H9 (cell line): ENCODE measurements at regions not wholly inside any gene's neighbourhood (a gene's known extent, or its start where the extent isn't known, plus 50 kb on each side); places are given as distances from the start of the nearest gene placed in this dataset.
"Not testable (repeated sequence)": the region's sequence is repeated elsewhere in the genome, so short reads cannot be mapped to it uniquely, and the experiment has no call there.

Experiments used
- DNase-seq: peaks from one replicate; pipeline ENCODE4 v3.0.0-alpha.2; 2017
- H2AFZ ChIP-seq: one replicate; pipeline ENCODE4 v1.6.1; 2013; ENCODE audit warnings: mild to moderate bottlenecking, low read length, control low read depth, moderate library complexity
- H2AK5ac ChIP-seq: 2 replicates; pipeline ENCODE4 v1.6.1; 2013; ENCODE audit warnings: low read length, control low read depth, mixed read lengths; ENCODE audit not compliant: insufficient read length
- H2BK120ac ChIP-seq: one replicate; pipeline ENCODE4 v1.6.1; 2013; ENCODE audit warnings: low read depth, mild to moderate bottlenecking, low read length, control low read depth, inconsistent platforms; ENCODE audit not compliant: poor library complexity, severe bottlenecking
- H2BK12ac ChIP-seq: 2 replicates; pipeline ENCODE4 v1.6.1; 2013; ENCODE audit warnings: low read length, control low read depth, mixed read lengths, low read depth; ENCODE audit not compliant: insufficient read length
- H2BK15ac ChIP-seq: 2 replicates; pipeline ENCODE4 v1.6.1; 2013; ENCODE audit warnings: low read depth, low read length, control low read depth
- H2BK20ac ChIP-seq: one replicate; pipeline ENCODE4 v1.6.1; 2013; ENCODE audit warnings: low read depth, mild to moderate bottlenecking, low read length, control low read depth, inconsistent platforms; ENCODE audit not compliant: poor library complexity, severe bottlenecking
- H2BK5ac ChIP-seq: 2 replicates; pipeline ENCODE4 v1.6.1; 2013; ENCODE audit warnings: low read length, control low read depth, mixed read lengths; ENCODE audit not compliant: insufficient read length
- H3K14ac ChIP-seq: 2 replicates; pipeline ENCODE4 v1.6.1; 2013; ENCODE audit warnings: low read length, control low read depth; ENCODE audit not compliant: insufficient read depth
- H3K18ac ChIP-seq: 2 replicates; pipeline ENCODE4 v1.6.1; 2013; ENCODE audit warnings: low read depth, mild to moderate bottlenecking, mixed read lengths, low read length, control low read depth; ENCODE audit not compliant: insufficient read length
- H3K23ac ChIP-seq: 2 replicates; pipeline ENCODE4 v1.6.1; 2013; ENCODE audit warnings: low read length, control low read depth, mixed read lengths, low read depth; ENCODE audit not compliant: insufficient read length
- H3K23me2 ChIP-seq: 2 replicates; pipeline ENCODE4 v1.6.1; 2013; ENCODE audit warnings: low read depth, mild to moderate bottlenecking, mixed read lengths, low read length, control low read depth; ENCODE audit not compliant: insufficient read length, poor library complexity, severe bottlenecking
- H3K27ac ChIP-seq: 2 replicates; pipeline ENCODE4 v1.5.1; 2013; ENCODE audit warnings: low read length, control low read depth, mixed read lengths, low read depth; ENCODE audit not compliant: insufficient read length
- H3K27me3 ChIP-seq: 2 replicates; pipeline ENCODE4 v1.6.1; 2013; ENCODE audit warnings: low read length, control low read depth, inconsistent platforms; ENCODE audit not compliant: insufficient read depth
- H3K4ac ChIP-seq: 2 replicates; pipeline ENCODE4 v1.6.1; 2013; ENCODE audit warnings: low read depth, mild to moderate bottlenecking, control low read depth, inconsistent platforms, low read length, moderate library complexity
- H3K4me1 ChIP-seq: 2 replicates; pipeline ENCODE4 v1.6.1; 2013; ENCODE audit warnings: low read length, control low read depth, inconsistent platforms; ENCODE audit not compliant: insufficient read depth
- H3K4me2 ChIP-seq: 2 replicates; pipeline ENCODE4 v1.6.1; 2013; ENCODE audit warnings: low read length, control low read depth, mixed read lengths; ENCODE audit not compliant: insufficient read length, insufficient read depth
- H3K56ac ChIP-seq: 2 replicates; pipeline ENCODE4 v1.6.1; 2013; ENCODE audit warnings: low read depth, mild to moderate bottlenecking, mixed read lengths, low read length, control low read depth; ENCODE audit not compliant: insufficient read length
- H3K79me1 ChIP-seq: 2 replicates; pipeline ENCODE4 v1.6.1; 2013; ENCODE audit warnings: low read depth, mild to moderate bottlenecking, moderate library complexity, low read length, control low read depth, inconsistent platforms; ENCODE audit not compliant: insufficient read depth, poor library complexity, severe bottlenecking
- H3K79me2 ChIP-seq: 2 replicates; pipeline ENCODE4 v1.6.1; 2013; ENCODE audit warnings: low read length, control low read depth, inconsistent platforms; ENCODE audit not compliant: insufficient read depth
- H3K9ac ChIP-seq: 2 replicates; pipeline ENCODE4 v1.6.1; 2013; ENCODE audit warnings: low read length, control low read depth, mixed read lengths; ENCODE audit not compliant: insufficient read length; ENCODE audit errors: extremely low read depth
- H3K9me3 ChIP-seq: one replicate; pipeline ENCODE4 v1.6.1; 2013; ENCODE audit warnings: low read depth, low read length, inconsistent platforms; ENCODE audit not compliant: control insufficient read depth
- H3T11ph ChIP-seq: one replicate; pipeline ENCODE4 v1.6.1; 2013; ENCODE audit warnings: mild to moderate bottlenecking, low read length, control low read depth, inconsistent platforms
- H4K20me1 ChIP-seq: one replicate; pipeline ENCODE4 v1.6.1; 2013; ENCODE audit not compliant: control insufficient read depth, insufficient read length, insufficient read depth
- H4K5ac ChIP-seq: 2 replicates; pipeline ENCODE4 v1.6.1; 2013; ENCODE audit warnings: low read depth, mild to moderate bottlenecking, mixed read lengths, low read length, control low read depth; ENCODE audit not compliant: insufficient read length
- H4K8ac ChIP-seq: replicated peaks from 2 replicates; pipeline ENCODE4 v1.6.1; 2013; ENCODE audit warnings: low read length, control low read depth, mixed read lengths, low read depth; ENCODE audit not compliant: insufficient read length
- H4K91ac ChIP-seq: 2 replicates; pipeline ENCODE4 v1.6.1; 2013; ENCODE audit warnings: low read depth, mild to moderate bottlenecking, moderate library complexity, mixed read lengths, low read length, control low read depth; ENCODE audit not compliant: insufficient read length
- H3K27ac Mint-ChIP-seq, 3 experiments: 2 replicates in 2 of 3; 3 replicates in 1 of 3; pipeline ENCODE4 v1.8.0; 2020 to 2021; ENCODE audit warnings: mixed read lengths in 3 of 3, mild to moderate bottlenecking in 1 of 3, moderate library complexity in 1 of 3
- H3K27me3 Mint-ChIP-seq: 2 replicates; pipeline ENCODE4 v1.8.0; 2021; ENCODE audit warnings: low read depth, mild to moderate bottlenecking, moderate library complexity, mixed read lengths
- H3K36me3 Mint-ChIP-seq, 3 experiments: 2 replicates in 2 of 3; 3 replicates in 1 of 3; pipeline ENCODE4 v1.8.0; 2020 to 2021; ENCODE audit warnings: low read depth in 3 of 3, mixed read lengths in 3 of 3; ENCODE audit not compliant: insufficient read depth in 1 of 3
- H3K4me1 Mint-ChIP-seq, 2 experiments: 2 replicates each; pipeline ENCODE4 v1.8.0; 2020; ENCODE audit warnings: mixed read lengths in 2 of 2
- H3K4me3 Mint-ChIP-seq, 2 experiments: 2 replicates in 1 of 2; 3 replicates in 1 of 2; pipeline ENCODE4 v1.8.0; 2020 to 2021; ENCODE audit warnings: mild to moderate bottlenecking in 2 of 2, mixed read lengths in 2 of 2, moderate library complexity in 1 of 2
- H3K9me3 Mint-ChIP-seq, 2 experiments: 2 replicates in 1 of 2; 3 replicates in 1 of 2; pipeline ENCODE4 v1.8.0; 2020; ENCODE audit warnings: mild to moderate bottlenecking in 2 of 2, mixed read lengths in 2 of 2, moderate library complexity in 1 of 2
- WGBS: extraction: QIAGEN DNeasy Blood & Tissue Kit; methylation state at CpG from one replicate; pipeline ENCODE4 v1.1.7; 2013; ENCODE audit warnings: missing lambda C conversion rate, low lambda C conversion rate, mixed read lengths; ENCODE audit not compliant: insufficient read length; ENCODE audit errors: extremely low coverage; 5-methylcytosine and 5-hydroxymethylcytosine counted together

DNA sequence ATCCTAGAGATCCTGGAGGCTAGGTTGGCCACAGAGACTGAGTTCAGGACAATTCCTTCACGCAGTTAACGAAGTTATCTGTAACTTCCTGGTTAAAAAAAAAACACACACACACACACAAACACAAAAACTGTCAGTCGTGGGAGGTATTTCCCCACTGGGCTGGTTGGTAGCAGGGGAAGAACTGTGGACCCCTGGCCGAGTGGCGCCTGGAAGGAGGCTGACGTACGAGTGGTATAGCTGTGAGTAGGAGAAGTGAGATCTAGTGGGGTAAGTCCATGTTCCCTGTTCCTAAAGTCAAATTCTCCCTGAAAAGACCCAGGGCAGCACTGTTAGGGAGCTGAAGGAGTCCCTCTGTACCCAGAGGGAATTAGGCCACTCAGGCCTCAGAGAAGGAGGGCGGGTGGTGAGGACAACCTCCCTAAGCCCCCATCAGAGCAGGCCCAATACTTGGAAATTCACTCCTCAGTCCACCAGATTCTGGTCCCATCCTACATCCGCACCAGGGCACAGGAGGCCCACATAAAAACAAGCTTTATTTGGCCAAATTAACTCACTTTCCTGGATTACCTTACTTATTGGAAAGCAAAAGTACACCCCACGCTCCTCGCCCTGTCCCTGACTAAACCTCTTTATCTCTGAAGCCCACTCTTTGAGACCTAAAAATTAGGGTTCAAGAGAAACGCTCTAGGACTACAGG, 108.3 kb upstream of the FOXD4L5 start:
- not testable (repeated sequence) for H3K56ac ChIP-seq, H2BK120ac ChIP-seq, H3K4ac ChIP-seq, H3K79me1 ChIP-seq, H4K5ac ChIP-seq, H2AFZ ChIP-seq, H3K4me1 Mint-ChIP-seq, H3K23ac ChIP-seq, H3K4me3 Mint-ChIP-seq, H4K91ac ChIP-seq, H3K23me2 ChIP-seq, H4K8ac ChIP-seq, H2BK20ac ChIP-seq, H3T11ph ChIP-seq, H3K79me2 ChIP-seq, H3K4me2 ChIP-seq, DNase-seq, H3K4me1 ChIP-seq, H3K18ac ChIP-seq, H2BK15ac ChIP-seq, H2BK12ac ChIP-seq, H3K27me3 ChIP-seq, H3K27ac ChIP-seq, H3K9ac ChIP-seq, H3K27ac Mint-ChIP-seq, H3K27me3 Mint-ChIP-seq, H2BK5ac ChIP-seq, H3K14ac ChIP-seq, H2AK5ac ChIP-seq, H4K20me1 ChIP-seq
- H3K9me3 ChIP-seq, result peaks cover 19% of the 10 kb centered on the region
- WGBS, result no CpG with 5 or more reads among the region's 12 CpGs
- Mint-ChIP-seq H3K36me3 (peaks cover 9 to 20% (median 16%) of the 10 kb centered on the region in 3 experiments), H3K9me3 (peaks cover 71% of the 10 kb centered on the region in 2 experiments)

DNA sequence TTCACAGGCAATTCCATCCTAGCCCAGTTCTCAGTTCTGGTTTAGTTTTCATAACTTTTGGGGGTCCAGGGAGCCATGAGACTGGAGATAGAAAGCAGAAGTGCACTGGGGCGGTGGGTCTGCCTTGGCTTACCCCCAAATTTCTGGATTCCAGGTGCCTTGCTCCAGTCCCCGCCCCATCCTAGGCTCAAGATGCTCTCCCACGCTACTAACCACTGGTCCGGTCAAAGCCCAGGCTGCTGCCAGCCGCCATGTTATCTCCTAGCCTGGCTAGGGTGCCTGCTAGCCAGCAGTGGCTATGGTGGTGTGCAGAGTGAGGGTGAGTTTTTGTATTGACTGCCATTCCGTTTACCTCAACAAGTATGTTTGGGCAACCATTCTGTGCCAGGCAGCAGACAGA, 107.6 kb upstream of the FOXD4L5 start:
- not testable (repeated sequence) for H2BK12ac ChIP-seq, H3K18ac ChIP-seq, H3K4me1 ChIP-seq, H3K9ac ChIP-seq, H3K27ac ChIP-seq, H4K91ac ChIP-seq, H2AFZ ChIP-seq, H3K14ac ChIP-seq, H3K4me2 ChIP-seq, H4K5ac ChIP-seq, H2BK15ac ChIP-seq, H3T11ph ChIP-seq, H2BK120ac ChIP-seq, DNase-seq, H2BK20ac ChIP-seq, H3K4me1 Mint-ChIP-seq, H3K27me3 ChIP-seq, H3K4ac ChIP-seq, H4K20me1 ChIP-seq, H2AK5ac ChIP-seq, H3K27me3 Mint-ChIP-seq, H3K4me3 Mint-ChIP-seq, H3K79me2 ChIP-seq, H4K8ac ChIP-seq, H3K23me2 ChIP-seq, H3K79me1 ChIP-seq, H3K23ac ChIP-seq, H2BK5ac ChIP-seq, H3K27ac Mint-ChIP-seq, H3K56ac ChIP-seq
- peaks cover 72 to 73% of the 10 kb centered on the region in 2 experiments for H3K9me3 Mint-ChIP-seq
- peaks cover 24% of the 10 kb centered on the region for H3K9me3 ChIP-seq
- H3K36me3 Mint-ChIP-seq, result peaks cover 7 to 18% (median 13%) of the 10 kb centered on the region in 3 experiments
- no CpG with 5 or more reads among the region's 6 CpGs for WGBS
